Endothelial cell of umbilical vein (primary cell): ENCODE measurements at regions not wholly inside any gene's neighbourhood (a gene's known extent, or its start where the extent isn't known, plus 50 kb on each side); places are given as distances from the start of the nearest gene placed in this dataset.

ENCODE experiments used
- BruUV-seq: library from RNA; stranded (reverse); fragments of 400-500 nt; replicated peaks from 2 replicates; lab custom pipeline; 2021; lab: Mats Ljungman, UMichigan
- CTCF ChIA-PET: fragments of 300-600, 350-600 bp; sonication (Branson Sonifier 250); formaldehyde crosslinking; loops from one replicate; lab custom pipeline; 2021; ENCODE audit warnings: antibody characterized with exemption, inconsistent platforms; lab: Charles Lee
- POLR2A ChIA-PET: fragments of 300-600, 350-600 bp; sonication (Branson Sonifier 250); formaldehyde crosslinking; loops from one replicate; lab custom pipeline; 2021; ENCODE audit warnings: antibody characterized with exemption, inconsistent platforms; lab: Charles Lee
- DNase-seq: peaks from one replicate; pipeline ENCODE4 v3.0.0-alpha.2; 2011; ENCODE audit warnings: low read depth, low spot score
- FAIRE-seq: peaks from 2 replicates; lab custom pipeline; 2011; peaks lifted over from hg19 to GRCh38; lab: Jason Lieb, UNC
- H2AFZ ChIP-seq: 2 replicates; pipeline ENCODE4 v1.6.0; 2012; ENCODE audit warnings: low read depth, low read length, control low read depth, inconsistent platforms
- H3K27ac ChIP-seq: 2 replicates; pipeline ENCODE4 v1.5.1; 2011; ENCODE audit warnings: low read depth, mild to moderate bottlenecking, control low read depth, low read length, moderate library complexity; ENCODE audit not compliant: insufficient read depth
- H3K27me3 ChIP-seq, 2 experiments: 2 replicates each; pipeline versions ENCODE4 v1.6.0 to v1.6.1; 2011; ENCODE audit warnings: low read length in 2 of 2, mixed read lengths in 1 of 2; ENCODE audit not compliant: control insufficient read depth in 2 of 2, insufficient read depth in 2 of 2
- H3K36me3 ChIP-seq, 2 experiments: 2 replicates in 1 of 2; 3 replicates in 1 of 2; pipeline ENCODE4 v1.5.1; 2011; ENCODE audit warnings: low read length in 2 of 2, mild to moderate bottlenecking in 1 of 2, moderate library complexity in 1 of 2; ENCODE audit not compliant: control insufficient read depth in 2 of 2, insufficient read depth in 2 of 2; ENCODE audit errors: extremely low read depth in 1 of 2
- H3K4me1 ChIP-seq: 3 replicates; pipeline ENCODE4 v1.5.1; 2011; ENCODE audit warnings: mild to moderate bottlenecking, low read length; ENCODE audit not compliant: control insufficient read depth, insufficient read depth; ENCODE audit errors: extremely low read depth
- H3K4me2 ChIP-seq: 2 replicates; pipeline ENCODE4 v1.6.1; 2011; ENCODE audit warnings: low read length, control low read depth, mixed read lengths; ENCODE audit not compliant: insufficient read depth
- H3K4me3 ChIP-seq, 3 experiments: fragments of 200-600 bp in 1 of 3; sonication (generic), shearing (Covaris generic) in 1 of 3; replicated peaks in 1 of 3; 2 replicates each; pipeline ENCODE4 v1.5.1; 2011 to 2016; ENCODE audit warnings: control low read depth in 3 of 3, low read length in 3 of 3, mild to moderate bottlenecking in 2 of 3, inconsistent platforms in 1 of 3, low read depth in 1 of 3, moderate library complexity in 1 of 3; ENCODE audit not compliant: insufficient read depth in 1 of 3
- H3K79me2 ChIP-seq: 2 replicates; pipeline ENCODE4 v1.6.0; 2012; ENCODE audit warnings: low read length, inconsistent platforms; ENCODE audit not compliant: control insufficient read depth, insufficient read depth
- H3K9ac ChIP-seq: replicated peaks from 2 replicates; pipeline ENCODE3; 2011; ENCODE audit warnings: low read length, control low read depth; ENCODE audit not compliant: insufficient read depth; ENCODE audit errors: extremely low read depth
- H3K9me1 ChIP-seq: replicated peaks from 3 replicates; pipeline ENCODE4 v1.6.0; 2011; ENCODE audit warnings: mild to moderate bottlenecking, low read length; ENCODE audit not compliant: control insufficient read depth, insufficient read depth; ENCODE audit errors: extremely low read depth
- H3K9me3 ChIP-seq: replicated peaks from 2 replicates; pipeline ENCODE4 v1.5.1; 2012; ENCODE audit warnings: low read length, inconsistent platforms; ENCODE audit not compliant: control insufficient read depth, insufficient read depth
- H4K20me1 ChIP-seq: replicated peaks from 2 replicates; pipeline ENCODE3; 2011; ENCODE audit warnings: mild to moderate bottlenecking, low read length; ENCODE audit not compliant: control insufficient read depth, insufficient read depth; ENCODE audit errors: extremely low read depth
- GATA2 ChIP-seq: IDR thresholded peaks from 2 replicates; pipeline ENCODE4 v1.7.0; 2011; ENCODE audit warnings: low read depth, mild to moderate bottlenecking, moderate library complexity, mixed read lengths, low read length; ENCODE audit not compliant: insufficient read length, insufficient read depth
- JUN ChIP-seq: IDR thresholded peaks from 2 replicates; pipeline ENCODE4 v1.6.1; 2011; ENCODE audit warnings: borderline replicate concordance, low read depth; ENCODE audit not compliant: insufficient read length, insufficient read depth
- POLR2AphosphoS5 ChIP-seq: IDR thresholded peaks from 2 replicates; pipeline ENCODE4 v1.6.1; 2012; ENCODE audit warnings: low read depth, mild to moderate bottlenecking, control low read depth, low read length, moderate library complexity; ENCODE audit not compliant: insufficient read depth
- dilution Hi-C: fragments of 300-500 bp; cut with MboI; formaldehyde crosslinking; loops from one replicate; pipeline ENCODE4 v1.15.0; 2019; ENCODE audit warnings: low sequenced_read_pairs; ENCODE audit not compliant: extremely low pct_ligation_motif_present
- intact Hi-C: fragments of 100-400 bp; cut with micrococcal nuclease; formaldehyde crosslinking; loops from one replicate; pipeline ENCODE4 v1.10.0; 2022
- TF ChIP-seq, protein P1 (sequence below): IDR thresholded peaks from 2 replicates; pipeline ENCODE4 v1.6.1; 2011; ENCODE audit not compliant: insufficient read depth, insufficient read length
- TF ChIP-seq, protein P2 (sequence below), 2 donors: IDR thresholded peaks; 1 replicate in 1 of 2; 2 replicates in 1 of 2; pipeline ENCODE4 v1.5.1; 2011; ENCODE audit warnings: low read length in 2 of 2, mild to moderate bottlenecking in 2 of 2, moderate library complexity in 2 of 2, control low read depth in 1 of 2, inconsistent platforms in 1 of 2, low read depth in 1 of 2; ENCODE audit not compliant: insufficient read depth in 1 of 2; ENCODE audit errors: extremely low read depth in 1 of 2

DNA sequence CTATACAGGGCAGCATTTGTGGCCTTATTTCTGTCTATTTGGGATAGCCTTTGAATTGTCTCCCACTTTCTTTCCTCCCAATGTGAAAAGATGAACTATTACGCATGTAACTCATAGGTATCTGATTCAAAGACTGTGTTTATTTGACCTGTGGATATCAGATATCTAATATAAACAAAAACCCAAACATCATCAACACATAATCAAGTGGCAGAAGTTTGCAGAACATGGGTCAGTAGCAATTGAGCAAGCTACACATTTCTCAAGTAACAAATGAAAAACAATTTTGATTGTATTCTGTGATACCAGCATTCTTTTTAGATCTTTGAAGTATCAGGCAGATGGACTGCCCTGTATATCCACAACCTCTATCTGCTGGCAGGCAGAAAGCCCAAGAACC, 490.5 kb upstream of the ADGRL2 start:
- Histone ChIP-seq H2AFZ (no peak overlapping the region), H3K4me1 (no peaks in the 10 kb centered on the region), H3K9me3 (no peaks in the 10 kb centered on the region), H4K20me1 (no peaks in the 10 kb centered on the region), H3K27me3 (peaks cover 0 to 4% of the 10 kb centered on the region in 2 experiments), H3K79me2 (no peaks in the 10 kb centered on the region), H3K36me3 (no peaks in the 10 kb centered on the region), H3K27ac (no peak overlapping the region), H3K9ac (no peak overlapping the region), H3K9me1 (no peaks in the 10 kb centered on the region), H3K4me2 (no peak overlapping the region), H3K4me3 (no peak overlapping the region)
- no TSS peak for BruUV-seq
- intact Hi-C loops (no loop called here), dilution Hi-C loops (no loop called here)
- TF ChIP-seq GATA2 (no peak), JUN (no peak), POLR2AphosphoS5 (no peak)
- TF ChIP-seq, protein P1, sequence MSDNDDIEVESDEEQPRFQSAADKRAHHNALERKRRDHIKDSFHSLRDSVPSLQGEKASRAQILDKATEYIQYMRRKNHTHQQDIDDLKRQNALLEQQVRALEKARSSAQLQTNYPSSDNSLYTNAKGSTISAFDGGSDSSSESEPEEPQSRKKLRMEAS = no peak
- TF ChIP-seq, protein P2, sequence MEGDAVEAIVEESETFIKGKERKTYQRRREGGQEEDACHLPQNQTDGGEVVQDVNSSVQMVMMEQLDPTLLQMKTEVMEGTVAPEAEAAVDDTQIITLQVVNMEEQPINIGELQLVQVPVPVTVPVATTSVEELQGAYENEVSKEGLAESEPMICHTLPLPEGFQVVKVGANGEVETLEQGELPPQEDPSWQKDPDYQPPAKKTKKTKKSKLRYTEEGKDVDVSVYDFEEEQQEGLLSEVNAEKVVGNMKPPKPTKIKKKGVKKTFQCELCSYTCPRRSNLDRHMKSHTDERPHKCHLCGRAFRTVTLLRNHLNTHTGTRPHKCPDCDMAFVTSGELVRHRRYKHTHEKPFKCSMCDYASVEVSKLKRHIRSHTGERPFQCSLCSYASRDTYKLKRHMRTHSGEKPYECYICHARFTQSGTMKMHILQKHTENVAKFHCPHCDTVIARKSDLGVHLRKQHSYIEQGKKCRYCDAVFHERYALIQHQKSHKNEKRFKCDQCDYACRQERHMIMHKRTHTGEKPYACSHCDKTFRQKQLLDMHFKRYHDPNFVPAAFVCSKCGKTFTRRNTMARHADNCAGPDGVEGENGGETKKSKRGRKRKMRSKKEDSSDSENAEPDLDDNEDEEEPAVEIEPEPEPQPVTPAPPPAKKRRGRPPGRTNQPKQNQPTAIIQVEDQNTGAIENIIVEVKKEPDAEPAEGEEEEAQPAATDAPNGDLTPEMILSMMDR (IDR thresholded peaks at IDR 0.05; ENCODE audit: extremely low read depth in 1 of 2, insufficient read depth in 1 of 2, low read depth in 1 of 2, low read length in 2 of 2) = no peak
- no peak for DNase-seq
- FAIRE-seq = no peak
- POLR2A ChIA-PET = no interaction called here
- CTCF ChIA-PET = interaction anchor here (1.7 kb wide), 1 partner anchor 450 kb away, joined by 4 read pairs; no protein-coding TSS in a partner anchor
